HEK293T (cell line): ENCODE measurements at regions not wholly inside any gene's neighbourhood (a gene's known extent, or its start where the extent isn't known, plus 50 kb on each side); places are given as distances from the start of the nearest gene placed in this dataset.

Source experiments
- BHLHE40 ChIP-seq: fragments of 450-650 bp; IDR thresholded peaks from 2 replicates; pipeline ENCODE4 v1.6.1; 2016; ENCODE audit warnings: mild to moderate bottlenecking, moderate library complexity, borderline replicate concordance
- FOXK2 ChIP-seq: fragments of 450-650 bp; IDR thresholded peaks from 2 replicates; pipeline ENCODE4 v1.6.1; 2016; ENCODE audit warnings: mild to moderate bottlenecking
- FOXM1 ChIP-seq: fragments of 450-650 bp; IDR thresholded peaks from 2 replicates; pipeline ENCODE4 v1.6.1; 2017; ENCODE audit warnings: mild to moderate bottlenecking, borderline replicate concordance
- LEF1 ChIP-seq: fragments of 450-650 bp; IDR thresholded peaks from 2 replicates; pipeline ENCODE4 v1.6.1; 2017; ENCODE audit warnings: mild to moderate bottlenecking, borderline replicate concordance
- SP1 ChIP-seq: fragments of 450-650 bp; IDR thresholded peaks from 2 replicates; pipeline ENCODE4 v1.6.1; 2017
- SUZ12 ChIP-seq: fragments of 450-650 bp; IDR thresholded peaks from 2 replicates; pipeline ENCODE4 v1.6.1; 2016; ENCODE audit warnings: mild to moderate bottlenecking

DNA sequence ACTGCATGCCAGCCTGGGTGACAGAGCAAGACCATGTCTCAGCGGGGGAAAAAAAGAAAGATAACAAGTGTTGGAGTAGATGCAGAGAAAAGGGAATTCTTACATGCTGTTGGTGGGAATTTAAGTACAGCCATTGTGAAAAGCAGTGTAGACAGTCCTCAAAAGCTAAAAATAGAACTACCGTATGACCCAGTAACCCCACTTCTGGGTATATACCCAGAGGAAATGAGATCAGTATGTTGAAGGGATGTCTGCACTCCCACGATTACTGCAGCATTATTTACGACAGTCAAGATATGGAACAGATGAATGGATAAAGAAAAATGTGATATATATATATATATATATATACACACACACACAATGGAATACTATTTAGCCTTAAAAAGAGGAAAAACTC is 225.3 kb upstream of the SLC24A2 start:
- TF ChIP-seq FOXM1 (no peak), SP1 (no peak), SUZ12 (no peak), BHLHE40 (no peak), FOXK2 (no peak), LEF1 (no peak)
